ENCODE measurements at regions not wholly inside any gene's neighbourhood (a gene's known extent, or its start where the extent isn't known, plus 50 kb on each side); places are given as distances from the start of the nearest gene placed in this dataset.
"Not testable (repeated sequence)": the region's sequence is repeated elsewhere in the genome, so short reads cannot be mapped to it uniquely, and the experiment has no call there.

DNA sequence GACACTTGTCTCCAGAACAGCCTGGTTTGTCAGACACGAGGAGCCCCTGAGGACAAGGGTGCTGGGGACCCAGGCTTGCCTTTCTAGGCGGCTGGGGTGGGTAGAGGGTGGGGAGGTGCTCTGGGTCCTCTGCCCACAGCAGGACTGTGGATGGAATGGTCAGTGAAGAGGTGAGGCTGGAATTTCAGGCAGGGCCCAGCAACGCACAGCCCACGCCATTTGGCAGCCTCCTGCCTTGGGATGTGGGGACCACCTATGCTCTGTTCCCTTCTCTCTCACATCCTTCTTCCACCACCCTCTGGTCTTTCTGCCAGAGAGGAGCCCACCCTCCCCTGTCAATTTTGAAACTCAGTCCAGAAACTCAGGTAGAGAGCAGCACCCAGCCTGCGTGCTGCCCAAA is 103.2 kb downstream of the CXCL12 start:
- no peak overlapping the region for H3K4me3 ChIP-seq (ENCODE audit: low read length)
- H3K36me3 ChIP-seq (ENCODE audit: control insufficient read depth, insufficient read depth, low read length): no peaks in the 10 kb centered on the region
- no peaks in the 10 kb centered on the region for H3K27me3 ChIP-seq (ENCODE audit: control insufficient read depth, insufficient read depth, low read length)
- H3K9ac ChIP-seq (ENCODE audit: low read length): no peak overlapping the region
- no peaks in the 10 kb centered on the region for H3K4me1 ChIP-seq (ENCODE audit: control insufficient read depth, insufficient read depth, low read length)
- no peaks in the 10 kb centered on the region for H3K9me3 ChIP-seq (ENCODE audit: control insufficient read depth, low read length)

DNA sequence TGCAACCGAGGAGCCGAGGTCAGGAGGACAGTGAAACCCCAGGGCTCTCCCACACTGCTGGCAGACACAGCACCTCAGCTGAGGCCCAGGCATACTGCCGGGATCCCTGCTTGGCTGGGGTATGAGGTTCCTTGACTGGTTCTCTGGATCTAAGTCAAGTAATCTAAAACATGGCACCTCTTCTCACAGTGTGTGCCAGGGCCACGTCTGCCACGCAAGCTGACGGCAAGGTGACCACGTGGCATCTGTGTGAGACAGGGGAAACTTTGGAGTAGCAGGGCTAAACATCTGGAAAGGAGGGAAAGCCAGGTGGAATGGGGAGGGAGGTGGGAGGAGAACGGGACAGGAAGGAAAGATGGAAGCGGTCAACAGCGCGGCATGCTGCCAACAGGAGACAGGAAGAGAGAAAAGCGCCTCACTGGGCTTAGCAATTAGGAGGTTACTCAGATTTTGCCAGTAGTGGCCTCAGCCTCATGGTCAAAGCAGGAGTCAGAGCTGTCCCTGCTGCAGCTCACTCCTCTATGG is 103.7 kb downstream of the CXCL12 start:
- no peaks in the 10 kb centered on the region for H3K27me3 ChIP-seq (ENCODE audit: control insufficient read depth, insufficient read depth, low read length)
- H3K36me3 ChIP-seq (ENCODE audit: control insufficient read depth, insufficient read depth, low read length): no peaks in the 10 kb centered on the region
- no peaks in the 10 kb centered on the region for H3K4me1 ChIP-seq (ENCODE audit: control insufficient read depth, insufficient read depth, low read length)
- H3K9me3 ChIP-seq (ENCODE audit: control insufficient read depth, low read length): no peaks in the 10 kb centered on the region
- H3K9ac ChIP-seq (ENCODE audit: low read length): no peak overlapping the region
- H3K4me3 ChIP-seq (ENCODE audit: low read length): no peak overlapping the region

DNA sequence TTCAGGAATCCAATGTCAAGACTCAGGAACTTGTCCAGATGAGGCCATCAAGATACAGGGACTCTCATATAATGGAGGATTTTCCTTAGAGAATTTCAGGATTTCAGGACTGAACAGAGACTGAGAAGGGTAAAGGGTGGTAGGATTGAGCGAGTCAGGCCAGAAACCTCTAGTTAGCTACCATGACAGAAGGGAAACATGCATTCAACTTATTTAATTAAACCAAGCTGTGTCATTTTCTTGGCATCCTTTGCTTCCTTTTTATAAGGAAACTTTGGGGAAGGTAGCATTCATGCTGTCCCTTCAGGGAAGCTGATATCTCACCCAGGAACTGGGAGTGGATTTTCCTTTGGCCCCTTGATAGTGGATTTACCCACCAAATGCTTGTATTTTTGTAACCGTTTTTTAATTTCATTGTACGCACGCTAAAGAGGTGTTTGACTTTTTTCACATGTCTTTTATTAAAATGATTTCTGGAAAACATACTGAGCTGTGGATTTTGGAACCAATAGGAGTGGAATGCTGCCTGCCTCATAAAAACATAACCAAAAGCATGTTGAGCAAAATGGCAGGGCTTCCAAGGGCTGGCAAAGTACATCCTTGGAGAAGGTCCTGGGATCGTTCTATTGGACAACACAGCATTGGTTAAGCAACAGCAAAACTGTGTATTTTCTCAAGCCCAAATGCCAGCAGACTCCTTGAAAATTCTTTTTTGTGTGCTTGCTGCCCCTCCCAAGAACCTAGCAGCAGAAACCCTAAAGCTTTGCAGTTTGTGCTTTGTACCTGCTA is 104.5 kb downstream of the CXCL12 start:
- H3K4me1 ChIP-seq (ENCODE audit: control insufficient read depth, insufficient read depth, low read length): no peaks in the 10 kb centered on the region
- H3K4me3 ChIP-seq (ENCODE audit: low read length): no peak overlapping the region
- H3K27me3 ChIP-seq (ENCODE audit: control insufficient read depth, insufficient read depth, low read length): no peaks in the 10 kb centered on the region
- no peaks in the 10 kb centered on the region for H3K36me3 ChIP-seq (ENCODE audit: control insufficient read depth, insufficient read depth, low read length)
- no peak overlapping the region for H3K9ac ChIP-seq (ENCODE audit: low read length)
- H3K9me3 ChIP-seq (ENCODE audit: control insufficient read depth, low read length): no peaks in the 10 kb centered on the region

DNA sequence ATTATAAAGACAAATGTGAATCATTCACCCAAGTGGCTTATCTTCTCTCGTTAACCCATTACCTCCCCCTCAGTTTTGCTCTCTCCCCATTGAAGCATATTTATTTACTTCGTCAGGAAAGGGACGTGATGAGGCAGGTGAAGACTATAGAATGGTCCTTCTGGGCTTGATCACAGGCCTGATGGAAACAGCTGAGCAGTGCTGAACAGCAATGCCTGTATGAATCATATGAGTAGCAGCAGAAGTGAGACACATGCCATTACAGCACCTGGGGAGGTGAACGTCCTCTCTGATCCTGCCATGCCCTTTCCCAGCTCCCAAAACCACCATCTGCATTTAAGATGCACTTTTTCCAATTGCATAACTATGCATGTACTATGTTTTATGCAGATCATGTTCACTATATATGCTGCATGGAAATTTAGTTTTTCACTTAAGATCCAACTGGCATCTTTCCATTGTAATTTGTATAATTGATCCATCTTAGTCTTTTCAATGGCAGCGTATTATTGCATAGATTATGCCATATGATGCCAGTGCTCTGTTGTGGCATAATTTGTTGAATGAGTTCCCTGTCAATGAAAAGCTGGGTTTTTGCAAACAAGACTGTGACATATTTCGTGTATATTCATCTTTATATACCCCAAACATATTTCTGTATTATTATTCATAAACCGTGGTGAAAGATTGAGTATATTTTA is 105.3 kb downstream of the CXCL12 start:
- no peaks in the 10 kb centered on the region for H3K9me3 ChIP-seq (ENCODE audit: control insufficient read depth, low read length)
- no peak overlapping the region for H3K9ac ChIP-seq (ENCODE audit: low read length)
- no peaks in the 10 kb centered on the region for H3K27me3 ChIP-seq (ENCODE audit: control insufficient read depth, insufficient read depth, low read length)
- no peaks in the 10 kb centered on the region for H3K4me1 ChIP-seq (ENCODE audit: control insufficient read depth, insufficient read depth, low read length)
- H3K36me3 ChIP-seq (ENCODE audit: control insufficient read depth, insufficient read depth, low read length): no peaks in the 10 kb centered on the region
- no peak overlapping the region for H3K4me3 ChIP-seq (ENCODE audit: low read length)

DNA sequence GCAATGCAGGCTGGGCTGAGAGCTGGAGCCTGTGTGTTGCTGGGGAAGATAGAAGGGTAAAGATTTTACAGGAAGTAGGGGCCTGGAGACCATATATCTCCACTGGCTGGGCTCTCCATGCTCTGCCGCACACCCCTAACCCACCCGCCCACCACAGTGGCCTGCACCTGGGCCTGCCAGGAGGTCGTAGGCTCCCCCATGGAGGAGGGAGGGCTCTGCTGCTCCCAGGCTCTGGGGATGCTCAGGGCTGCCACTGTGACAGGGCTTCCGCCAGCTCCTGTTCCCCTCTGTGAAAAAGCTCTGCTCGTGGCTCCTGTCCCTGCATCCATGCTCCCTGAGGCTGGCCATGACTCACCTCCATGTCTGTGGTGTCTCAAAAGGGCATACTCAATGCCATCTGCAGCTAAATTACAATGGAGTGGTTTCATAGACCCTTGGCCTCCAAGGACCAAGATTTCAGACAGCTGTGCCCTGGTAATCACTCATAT is 106.0 kb downstream of the CXCL12 start:
- no peaks in the 10 kb centered on the region for H3K36me3 ChIP-seq (ENCODE audit: control insufficient read depth, insufficient read depth, low read length)

DNA sequence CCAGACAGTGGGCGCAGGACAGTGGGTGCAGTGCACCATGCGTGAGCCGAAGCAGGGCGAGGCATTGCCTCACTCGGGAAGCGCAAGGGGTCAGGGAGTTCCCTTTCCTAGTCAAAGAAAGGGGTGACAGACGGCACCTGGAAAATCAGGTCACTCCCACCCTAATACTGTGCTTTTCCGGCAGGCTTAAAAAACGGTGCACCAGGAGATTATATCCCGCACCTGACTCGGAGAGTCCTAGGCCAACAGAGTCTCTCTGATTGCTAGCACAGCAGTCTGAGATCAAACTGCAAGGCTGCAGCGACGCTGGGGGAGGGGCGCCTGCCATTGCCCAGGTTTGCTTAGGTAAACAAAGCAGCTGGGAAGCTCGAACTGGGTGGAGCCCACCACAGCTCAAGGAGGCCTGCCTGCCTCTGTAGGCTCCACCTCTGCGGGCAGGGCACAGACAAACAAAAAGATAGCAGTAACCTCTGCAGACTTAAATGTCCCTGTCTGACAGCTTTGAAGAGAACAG is 116.4 kb downstream of the CXCL12 start:
- not testable (repeated sequence) for H3K27me3 ChIP-seq (ENCODE audit: control insufficient read depth, insufficient read depth, low read length); H3K4me3 ChIP-seq (ENCODE audit: low read length); H3K9me3 ChIP-seq (ENCODE audit: control insufficient read depth, low read length); H3K9ac ChIP-seq (ENCODE audit: low read length); H3K36me3 ChIP-seq (ENCODE audit: control insufficient read depth, insufficient read depth, low read length); H3K4me1 ChIP-seq (ENCODE audit: control insufficient read depth, insufficient read depth, low read length)

More for the DNA sequence above, 106.0 kb downstream of the CXCL12 start:
- H3K4me1 ChIP-seq (ENCODE audit: control insufficient read depth, insufficient read depth, low read length): no peaks in the 10 kb centered on the region
- H3K9me3 ChIP-seq (ENCODE audit: control insufficient read depth, low read length): no peaks in the 10 kb centered on the region
- H3K9ac ChIP-seq (ENCODE audit: low read length): no peak overlapping the region
- no peak overlapping the region for H3K4me3 ChIP-seq (ENCODE audit: low read length)
- no peaks in the 10 kb centered on the region for H3K27me3 ChIP-seq (ENCODE audit: control insufficient read depth, insufficient read depth, low read length)

DNA sequence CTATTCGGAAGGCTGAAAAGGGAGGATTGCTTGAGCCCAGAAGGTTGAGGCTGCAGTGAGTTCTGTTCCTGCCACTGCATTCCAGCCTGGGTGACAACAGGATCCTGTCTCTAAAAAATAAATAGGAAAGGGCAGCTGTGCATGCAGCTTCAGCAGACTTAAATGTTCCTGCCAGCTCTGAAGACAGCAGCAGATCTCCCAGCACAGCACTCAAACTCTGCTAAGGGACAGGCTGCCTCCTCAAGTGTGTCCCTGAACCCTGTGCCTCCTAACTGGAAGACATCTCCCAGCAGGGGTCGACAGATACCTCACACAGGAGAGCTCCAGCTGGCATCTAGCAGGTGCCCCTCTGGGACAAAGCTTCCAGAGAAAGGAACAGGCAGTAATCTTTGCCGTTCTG is 117.9 kb downstream of the CXCL12 start:
- H3K9me3 ChIP-seq (ENCODE audit: control insufficient read depth, low read length): no peaks in the 10 kb centered on the region
- H3K9ac ChIP-seq (ENCODE audit: low read length): no peak overlapping the region
- H3K4me1 ChIP-seq (ENCODE audit: control insufficient read depth, insufficient read depth, low read length): no peaks in the 10 kb centered on the region
- no peaks in the 10 kb centered on the region for H3K27me3 ChIP-seq (ENCODE audit: control insufficient read depth, insufficient read depth, low read length)
- H3K4me3 ChIP-seq (ENCODE audit: low read length): no peak overlapping the region
- H3K36me3 ChIP-seq (ENCODE audit: control insufficient read depth, insufficient read depth, low read length): no peaks in the 10 kb centered on the region

DNA sequence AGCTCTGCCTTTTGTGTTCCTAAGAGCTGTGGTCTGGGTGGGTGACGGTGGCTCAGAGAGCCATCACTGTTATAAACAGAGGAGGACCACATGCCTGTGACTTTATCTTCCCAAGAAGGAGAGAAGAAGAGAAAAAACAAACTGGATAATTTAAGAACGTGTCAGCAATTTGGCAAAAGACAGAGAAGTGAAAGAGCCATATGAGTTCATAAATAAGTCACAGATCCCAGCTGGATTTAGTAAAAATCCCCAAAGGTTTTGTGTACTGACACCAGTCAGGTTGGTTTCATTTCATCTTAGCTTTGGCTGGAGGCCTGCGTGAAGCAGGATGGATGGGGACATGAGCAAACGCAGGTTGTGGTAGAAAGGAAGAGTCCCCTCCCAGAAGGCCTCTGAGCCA is 120.7 kb downstream of the CXCL12 start:
- no peak overlapping the region for H3K9ac ChIP-seq (ENCODE audit: low read length)
- no peak overlapping the region for H3K4me3 ChIP-seq (ENCODE audit: low read length)
- H3K27me3 ChIP-seq (ENCODE audit: control insufficient read depth, insufficient read depth, low read length): no peaks in the 10 kb centered on the region
- H3K4me1 ChIP-seq (ENCODE audit: control insufficient read depth, insufficient read depth, low read length): no peaks in the 10 kb centered on the region
- H3K9me3 ChIP-seq (ENCODE audit: control insufficient read depth, low read length): no peaks in the 10 kb centered on the region
- H3K36me3 ChIP-seq (ENCODE audit: control insufficient read depth, insufficient read depth, low read length): no peaks in the 10 kb centered on the region

DNA sequence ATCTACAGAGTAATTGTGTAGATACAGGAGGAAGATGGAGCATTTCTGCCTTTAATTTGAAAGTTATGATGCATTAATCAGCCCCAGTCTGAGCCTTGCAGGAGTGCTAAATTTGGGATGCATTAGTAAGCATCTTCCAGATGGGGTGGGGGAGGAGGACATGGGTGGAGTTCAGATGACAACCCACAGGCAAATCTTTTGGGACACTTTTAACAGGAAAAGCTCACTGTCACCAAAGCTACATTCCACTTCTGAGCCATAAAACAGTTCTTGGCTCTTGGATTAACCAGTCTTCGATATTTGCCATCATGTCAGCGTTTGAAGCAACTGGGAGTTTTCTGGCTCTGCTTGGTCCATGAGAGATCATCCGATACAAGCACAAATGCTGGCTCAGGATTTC is 121.1 kb downstream of the CXCL12 start:
- Histone ChIP-seq H3K27me3 (ENCODE audit: control insufficient read depth, insufficient read depth, low read length) (no peaks in the 10 kb centered on the region), H3K4me1 (ENCODE audit: control insufficient read depth, insufficient read depth, low read length) (no peaks in the 10 kb centered on the region), H3K36me3 (ENCODE audit: control insufficient read depth, insufficient read depth, low read length) (no peaks in the 10 kb centered on the region), H3K4me3 (ENCODE audit: low read length) (no peak overlapping the region), H3K9ac (ENCODE audit: low read length) (no peak overlapping the region), H3K9me3 (ENCODE audit: control insufficient read depth, low read length) (no peaks in the 10 kb centered on the region)

DNA sequence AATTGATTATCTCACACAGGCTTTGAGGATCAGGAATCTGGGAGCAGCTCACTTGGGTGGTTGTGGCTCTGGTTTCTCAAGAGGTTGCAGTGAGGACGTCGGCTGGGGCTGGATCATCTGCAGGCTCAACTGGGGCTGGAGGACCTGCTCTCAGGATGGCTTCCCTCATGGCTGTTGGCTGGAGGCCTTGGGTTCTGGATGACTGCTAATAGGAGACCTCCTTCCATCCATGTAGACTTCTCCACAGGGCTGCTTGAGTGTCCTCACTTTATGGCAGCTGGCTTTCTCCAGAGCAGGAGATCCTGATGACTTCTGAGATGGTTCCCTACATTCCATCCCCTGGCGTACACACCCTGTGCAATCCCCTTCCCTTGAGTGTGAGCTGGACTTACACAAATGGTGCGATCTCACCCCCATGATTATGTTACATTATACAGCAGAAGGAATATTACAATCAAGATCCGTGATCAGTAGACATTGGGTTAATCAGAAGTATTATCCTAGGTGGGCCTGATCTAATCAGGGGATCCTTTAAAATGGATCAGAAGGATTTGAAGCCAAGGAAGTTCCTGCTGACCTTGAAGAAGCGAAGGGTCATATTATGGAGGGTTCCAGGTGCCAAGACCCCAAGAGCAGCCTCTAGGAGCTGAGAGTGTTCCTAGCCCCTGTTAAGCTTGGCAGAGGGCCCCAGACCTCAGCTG is 122.2 kb downstream of the CXCL12 start:
- H3K27me3 ChIP-seq (ENCODE audit: control insufficient read depth, insufficient read depth, low read length): no peaks in the 10 kb centered on the region
- no peak overlapping the region for H3K4me3 ChIP-seq (ENCODE audit: low read length)
- H3K4me1 ChIP-seq (ENCODE audit: control insufficient read depth, insufficient read depth, low read length): no peaks in the 10 kb centered on the region
- H3K9me3 ChIP-seq (ENCODE audit: control insufficient read depth, low read length): no peaks in the 10 kb centered on the region
- H3K9ac ChIP-seq (ENCODE audit: low read length): no peak overlapping the region
- no peaks in the 10 kb centered on the region for H3K36me3 ChIP-seq (ENCODE audit: control insufficient read depth, insufficient read depth, low read length)

DNA sequence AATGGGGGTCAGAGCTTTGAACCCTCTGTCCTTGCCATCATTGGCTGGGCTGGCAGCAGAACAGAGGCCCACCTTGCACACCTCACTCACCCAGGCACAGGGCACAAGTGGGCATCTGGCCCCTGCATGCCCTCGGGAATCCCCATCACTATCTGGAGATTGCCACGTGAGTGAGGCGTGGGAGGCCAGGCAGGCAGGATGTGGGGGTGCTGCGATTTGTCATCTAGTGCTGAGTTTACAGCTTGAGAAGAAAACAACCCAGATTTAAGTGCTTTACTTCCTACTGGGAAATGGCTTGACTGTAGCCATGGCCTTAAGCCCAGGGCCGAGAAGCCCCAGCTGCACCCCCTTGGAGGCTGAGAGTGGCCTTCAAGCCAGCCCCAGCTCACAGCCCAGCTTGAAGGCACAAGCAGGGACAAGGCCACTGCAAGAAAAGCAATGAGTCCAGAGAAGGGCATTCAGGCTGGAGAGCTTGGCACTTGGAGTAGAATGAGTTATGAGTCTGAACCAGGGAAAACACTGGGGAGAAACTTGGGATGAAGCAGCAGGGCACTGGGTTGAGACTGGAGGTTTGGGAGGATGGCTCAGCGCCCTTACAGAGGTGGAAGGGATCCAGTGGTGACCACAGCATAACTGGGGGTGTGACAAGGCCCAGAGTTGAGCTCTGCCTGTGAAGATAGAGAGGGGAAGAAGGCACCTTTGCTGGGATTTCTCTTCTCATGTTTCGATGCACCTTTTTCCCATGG is 123.0 kb downstream of the CXCL12 start:
- Histone ChIP-seq H3K9ac (ENCODE audit: low read length) (no peak overlapping the region), H3K36me3 (ENCODE audit: control insufficient read depth, insufficient read depth, low read length) (no peaks in the 10 kb centered on the region), H3K9me3 (ENCODE audit: control insufficient read depth, low read length) (no peaks in the 10 kb centered on the region), H3K27me3 (ENCODE audit: control insufficient read depth, insufficient read depth, low read length) (no peaks in the 10 kb centered on the region), H3K4me1 (ENCODE audit: control insufficient read depth, insufficient read depth, low read length) (no peaks in the 10 kb centered on the region), H3K4me3 (ENCODE audit: low read length) (no peak overlapping the region)

Data from mucosa of stomach (tissue), 1 donor.